ENCODE measurements at regions not wholly inside any gene's neighbourhood (a gene's known extent, or its start where the extent isn't known, plus 50 kb on each side); places are given as distances from the start of the nearest gene placed in this dataset.

DNA sequence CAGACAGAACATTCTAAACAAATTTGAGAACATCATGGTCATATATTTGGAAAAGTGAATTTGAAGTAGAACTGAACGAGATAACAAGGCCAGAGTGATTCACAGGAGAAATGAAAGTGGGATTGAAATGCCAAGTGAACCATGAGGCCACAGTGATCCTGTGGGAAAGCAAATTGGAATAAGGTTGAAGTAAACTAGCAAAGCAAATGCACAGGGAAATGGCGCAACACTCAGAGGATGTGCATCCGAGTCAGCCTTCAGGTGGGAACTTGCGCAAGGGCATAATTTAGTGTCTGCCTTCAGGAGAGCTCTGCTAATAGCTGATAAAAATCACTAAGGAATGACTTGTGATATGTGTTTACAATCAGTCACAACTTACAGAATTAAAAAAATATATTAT, 696.6 kb downstream of the LIG4 start:
- TF ChIP-seq EZH2 (IDR thresholded peaks at IDR 0.05; ENCODE audit: borderline replicate concordance, low read depth, low read length, poor library complexity, severe bottlenecking), result no peak
- TF ChIP-seq, protein P1, sequence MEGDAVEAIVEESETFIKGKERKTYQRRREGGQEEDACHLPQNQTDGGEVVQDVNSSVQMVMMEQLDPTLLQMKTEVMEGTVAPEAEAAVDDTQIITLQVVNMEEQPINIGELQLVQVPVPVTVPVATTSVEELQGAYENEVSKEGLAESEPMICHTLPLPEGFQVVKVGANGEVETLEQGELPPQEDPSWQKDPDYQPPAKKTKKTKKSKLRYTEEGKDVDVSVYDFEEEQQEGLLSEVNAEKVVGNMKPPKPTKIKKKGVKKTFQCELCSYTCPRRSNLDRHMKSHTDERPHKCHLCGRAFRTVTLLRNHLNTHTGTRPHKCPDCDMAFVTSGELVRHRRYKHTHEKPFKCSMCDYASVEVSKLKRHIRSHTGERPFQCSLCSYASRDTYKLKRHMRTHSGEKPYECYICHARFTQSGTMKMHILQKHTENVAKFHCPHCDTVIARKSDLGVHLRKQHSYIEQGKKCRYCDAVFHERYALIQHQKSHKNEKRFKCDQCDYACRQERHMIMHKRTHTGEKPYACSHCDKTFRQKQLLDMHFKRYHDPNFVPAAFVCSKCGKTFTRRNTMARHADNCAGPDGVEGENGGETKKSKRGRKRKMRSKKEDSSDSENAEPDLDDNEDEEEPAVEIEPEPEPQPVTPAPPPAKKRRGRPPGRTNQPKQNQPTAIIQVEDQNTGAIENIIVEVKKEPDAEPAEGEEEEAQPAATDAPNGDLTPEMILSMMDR (conservative IDR thresholded peaks at IDR 0.05; ENCODE audit: low read depth, low read length), result no peak

Measured in A673 (cell line).